ENCODE measurements at regions not wholly inside any gene's neighbourhood (a gene's known extent, or its start where the extent isn't known, plus 50 kb on each side); places are given as distances from the start of the nearest gene placed in this dataset.
"Not testable (repeated sequence)": the region's sequence is repeated elsewhere in the genome, so short reads cannot be mapped to it uniquely, and the experiment has no call there.

DNA sequence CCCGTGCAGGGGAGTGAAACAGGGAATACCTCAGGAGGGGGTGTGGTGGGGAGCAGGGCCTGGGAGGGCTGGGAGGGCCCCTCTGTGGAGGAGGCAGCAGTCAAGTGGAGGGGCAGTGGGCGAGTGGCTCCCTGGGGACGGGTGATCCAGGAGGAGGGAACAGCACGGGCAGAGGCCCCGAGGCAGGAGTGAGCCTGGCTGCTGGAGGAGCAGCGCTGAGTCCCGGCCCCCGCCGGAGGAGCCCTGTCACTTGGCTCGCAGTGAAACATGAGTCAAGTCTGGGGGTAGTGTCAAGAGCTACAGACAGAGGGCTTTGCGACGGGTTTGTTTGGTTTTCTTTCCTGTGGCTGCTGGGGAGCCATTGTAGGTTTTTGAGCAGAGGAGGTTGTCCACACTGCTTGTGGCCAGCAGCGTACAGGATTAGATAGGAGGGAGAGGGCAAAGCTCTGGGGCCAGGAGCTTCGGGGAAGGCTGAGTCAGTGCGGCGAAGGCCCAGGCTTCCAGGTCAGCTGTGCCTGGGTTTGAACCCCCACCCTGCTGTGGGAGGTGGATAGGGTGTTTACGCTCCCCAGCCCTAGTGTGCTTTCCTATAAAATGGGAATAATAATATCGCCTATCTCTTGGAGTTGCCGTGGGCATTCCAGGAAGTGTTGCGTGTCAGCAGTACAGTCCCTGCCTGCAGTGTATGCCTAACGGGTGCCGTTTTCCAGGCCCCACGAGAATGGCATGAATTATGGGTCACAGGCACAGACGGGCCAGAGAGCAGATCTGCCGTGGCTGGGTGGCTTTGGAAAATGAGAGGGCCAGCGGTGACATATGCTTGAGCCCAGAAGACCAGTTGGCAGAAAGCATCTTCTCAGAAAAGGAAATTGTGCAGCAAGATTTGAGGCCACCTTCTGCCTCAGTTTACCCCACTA lies 115.9 kb upstream of the CIBAR2 start:
- Histone ChIP-seq H3K4me3 (no peak overlapping the region), H3K36me3 (no peaks in the 10 kb centered on the region), H3K4me1 (peaks cover 5 to 25% of the 10 kb centered on the region in 2 donors), H3K27me3 (no peaks in the 10 kb centered on the region), H3K27ac (peak overlapping the region in 1 of 2 donors; percentile 41), H3K9me3 (no peaks in the 10 kb centered on the region)
- no peak for TF ChIP-seq POLR2A (IDR thresholded peaks at IDR 0.05)
- TF ChIP-seq, protein P1, sequence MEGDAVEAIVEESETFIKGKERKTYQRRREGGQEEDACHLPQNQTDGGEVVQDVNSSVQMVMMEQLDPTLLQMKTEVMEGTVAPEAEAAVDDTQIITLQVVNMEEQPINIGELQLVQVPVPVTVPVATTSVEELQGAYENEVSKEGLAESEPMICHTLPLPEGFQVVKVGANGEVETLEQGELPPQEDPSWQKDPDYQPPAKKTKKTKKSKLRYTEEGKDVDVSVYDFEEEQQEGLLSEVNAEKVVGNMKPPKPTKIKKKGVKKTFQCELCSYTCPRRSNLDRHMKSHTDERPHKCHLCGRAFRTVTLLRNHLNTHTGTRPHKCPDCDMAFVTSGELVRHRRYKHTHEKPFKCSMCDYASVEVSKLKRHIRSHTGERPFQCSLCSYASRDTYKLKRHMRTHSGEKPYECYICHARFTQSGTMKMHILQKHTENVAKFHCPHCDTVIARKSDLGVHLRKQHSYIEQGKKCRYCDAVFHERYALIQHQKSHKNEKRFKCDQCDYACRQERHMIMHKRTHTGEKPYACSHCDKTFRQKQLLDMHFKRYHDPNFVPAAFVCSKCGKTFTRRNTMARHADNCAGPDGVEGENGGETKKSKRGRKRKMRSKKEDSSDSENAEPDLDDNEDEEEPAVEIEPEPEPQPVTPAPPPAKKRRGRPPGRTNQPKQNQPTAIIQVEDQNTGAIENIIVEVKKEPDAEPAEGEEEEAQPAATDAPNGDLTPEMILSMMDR (IDR thresholded peaks at IDR 0.05): peak in 2 of 4 experiments; percentile 23 to 30
- intact Hi-C loops (cut with DNase I; ENCODE audit: low total_unique reads): no loop called here
- DNase-seq: peak in 1 of 2 donors; percentile 61

DNA sequence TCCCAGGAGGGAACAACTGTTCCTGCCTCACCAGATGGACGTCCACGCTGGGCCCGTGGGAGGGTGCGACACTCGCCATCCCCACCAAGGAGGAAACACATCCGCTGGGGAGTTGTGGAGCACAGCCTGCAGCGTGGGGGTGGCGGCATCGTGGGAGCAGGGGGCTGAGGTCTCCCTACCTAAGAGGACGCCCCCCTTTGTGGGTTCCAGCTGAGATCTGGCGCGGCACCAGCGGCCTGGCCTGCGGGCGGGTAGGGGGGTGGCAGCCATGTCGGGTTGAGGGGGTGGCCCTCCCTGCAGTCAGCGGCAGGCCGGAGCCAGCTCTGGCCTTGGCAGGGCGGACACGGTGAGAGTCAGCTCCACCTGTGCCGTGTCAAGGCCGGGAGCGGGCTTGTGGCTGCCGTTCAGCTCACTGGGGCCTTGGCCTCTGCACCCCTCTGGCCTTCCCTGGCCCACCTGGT lies 116.7 kb upstream of the CIBAR2 start:
- no peaks in the 10 kb centered on the region for H3K9me3 ChIP-seq
- intact Hi-C loops (cut with DNase I; ENCODE audit: low total_unique reads): no loop called here
- H3K27ac ChIP-seq: no peak overlapping the region
- DNase-seq: no peak
- H3K36me3 ChIP-seq: no peaks in the 10 kb centered on the region
- H3K27me3 ChIP-seq: no peaks in the 10 kb centered on the region
- peaks cover 5 to 29% of the 10 kb centered on the region in 2 donors for H3K4me1 ChIP-seq
- H3K4me3 ChIP-seq: no peak overlapping the region
- no peak for TF ChIP-seq POLR2A (IDR thresholded peaks at IDR 0.05)
- TF ChIP-seq, protein P1 (IDR thresholded peaks at IDR 0.05): no peak

DNA sequence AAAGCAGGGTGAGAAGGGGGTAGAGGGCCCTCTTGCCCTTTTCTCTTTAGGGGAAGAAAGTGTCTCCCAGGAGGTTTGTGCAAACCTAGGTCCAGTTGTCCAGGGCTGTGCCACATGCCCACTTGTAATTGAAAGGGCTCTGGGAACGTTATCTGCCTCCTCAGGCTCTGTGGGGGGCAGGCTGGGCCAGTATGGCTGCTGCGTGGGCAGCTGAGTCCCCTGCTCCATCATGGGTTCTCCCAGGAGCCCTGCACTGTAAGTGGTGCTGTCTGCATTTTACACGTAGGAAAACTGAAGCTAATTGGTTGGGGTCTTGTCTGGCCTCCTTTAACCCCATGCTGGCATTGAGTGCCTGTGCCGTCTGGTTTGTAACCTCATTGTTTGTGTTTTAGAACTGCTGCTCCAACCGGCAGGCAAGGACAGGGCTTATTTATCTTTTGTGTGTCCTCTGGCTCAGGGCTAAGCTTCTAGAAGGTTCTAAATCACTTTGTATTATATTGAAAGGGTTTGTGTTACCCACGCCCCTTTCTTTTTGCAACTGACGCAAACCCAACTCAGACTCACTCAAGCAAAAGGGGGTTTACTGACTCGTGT lies 117.7 kb upstream of the CIBAR2 start:
- no peaks in the 10 kb centered on the region for H3K36me3 ChIP-seq
- intact Hi-C loops (cut with DNase I; ENCODE audit: low total_unique reads): no loop called here
- H3K4me1 ChIP-seq: peaks cover 5 to 36% of the 10 kb centered on the region in 2 donors
- TF ChIP-seq, protein P1 (IDR thresholded peaks at IDR 0.05): no peak
- TF ChIP-seq POLR2A (IDR thresholded peaks at IDR 0.05): no peak
- no peak overlapping the region for H3K4me3 ChIP-seq
- H3K9me3 ChIP-seq: no peaks in the 10 kb centered on the region
- H3K27me3 ChIP-seq: no peaks in the 10 kb centered on the region
- DNase-seq: no peak
- H3K27ac ChIP-seq: no peak overlapping the region

DNA sequence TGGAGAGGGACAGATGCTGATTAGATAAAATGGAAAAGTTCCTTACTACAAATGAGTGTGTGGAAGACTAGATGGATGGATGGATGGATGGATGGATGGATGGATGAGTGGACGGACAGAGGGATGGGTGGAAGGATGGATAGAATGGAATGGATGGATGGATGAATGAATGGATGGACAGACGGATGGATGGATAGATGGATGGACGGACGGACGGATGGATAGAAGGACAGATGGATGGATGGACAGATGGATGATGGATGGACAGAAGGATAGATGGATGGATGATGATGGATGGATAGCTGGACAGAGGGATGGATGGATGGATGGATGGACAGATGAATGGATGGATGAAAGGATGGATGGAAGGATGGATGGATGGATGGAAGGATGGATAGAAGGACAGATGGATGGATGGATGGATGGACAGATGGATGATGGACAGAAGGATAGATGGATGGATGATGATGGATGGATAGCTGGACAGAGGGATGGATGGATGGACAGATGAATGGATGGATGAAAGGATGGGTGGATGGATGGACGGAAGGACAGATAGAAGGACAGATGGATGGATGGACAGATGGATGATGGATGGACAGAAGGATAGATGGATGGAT lies 118.6 kb upstream of the CIBAR2 start:
- H3K27me3 ChIP-seq; H3K9me3 ChIP-seq; H3K36me3 ChIP-seq; DNase-seq; intact Hi-C loops (cut with DNase I; ENCODE audit: low total_unique reads); H3K4me3 ChIP-seq; H3K27ac ChIP-seq: not testable (repeated sequence)
- H3K4me1 ChIP-seq: peaks cover 5 to 43% of the 10 kb centered on the region in 2 donors

DNA sequence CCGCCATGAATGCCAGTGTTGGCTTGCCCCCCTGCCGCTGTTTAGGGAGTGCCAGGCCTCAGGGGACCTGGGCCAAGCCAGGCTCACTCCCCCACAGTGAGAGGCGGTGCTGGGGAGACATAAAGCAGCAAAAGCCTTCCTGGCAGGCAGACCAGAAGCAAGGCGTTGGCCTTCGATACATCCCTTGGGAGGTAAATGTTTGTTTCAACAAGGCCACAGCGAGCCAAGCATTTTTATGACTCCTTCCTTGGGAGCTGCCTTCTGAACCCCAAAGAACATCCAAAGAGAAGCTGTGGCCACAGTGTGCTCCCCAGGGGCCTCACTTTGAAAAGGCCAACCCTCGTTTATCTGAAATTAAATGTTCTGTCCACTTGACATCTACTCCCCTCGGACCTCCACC lies 119.7 kb upstream of the CIBAR2 start:
- Histone ChIP-seq H3K4me1 (peaks cover 5 to 51% of the 10 kb centered on the region in 2 donors), H3K27me3 (no peaks in the 10 kb centered on the region), H3K27ac (peak overlapping the region; percentile 66 to 68), H3K9me3 (no peaks in the 10 kb centered on the region), H3K4me3 (no peak overlapping the region), H3K36me3 (no peaks in the 10 kb centered on the region)
- intact Hi-C loops (cut with DNase I; ENCODE audit: low total_unique reads): no loop called here
- DNase-seq: peak; percentile 64 to 69
- TF ChIP-seq, protein P1 (IDR thresholded peaks at IDR 0.05): no peak

Data from uterus (tissue), 3 donors.